ENCODE measurements at regions not wholly inside any gene's neighbourhood (a gene's known extent, or its start where the extent isn't known, plus 50 kb on each side); places are given as distances from the start of the nearest gene placed in this dataset.

DNA sequence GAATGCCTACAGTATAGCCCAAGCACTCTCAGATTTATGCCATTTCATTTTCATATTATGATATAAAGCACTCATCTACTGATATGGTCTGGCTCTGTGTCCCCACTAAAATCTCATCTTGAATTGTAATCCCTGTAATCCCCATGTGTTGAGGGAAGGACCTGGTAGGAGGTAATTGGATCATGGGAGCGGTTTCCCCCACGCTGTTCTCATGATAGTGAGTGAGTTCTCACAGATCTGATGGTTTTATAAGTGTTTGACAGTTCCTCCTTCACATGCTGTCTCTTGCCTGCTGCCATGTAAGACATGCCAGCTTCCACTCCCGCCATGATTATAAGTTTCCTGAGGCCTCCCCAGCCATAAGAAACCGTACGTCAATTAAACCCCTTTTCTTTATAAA lies 171.7 kb downstream of the OTOR start:
- BruUV-seq (replicated peaks), result no TSS peak
- DNase-seq (ENCODE audit: low read depth, low spot score), result no peak
- H3K4me1 ChIP-seq (ENCODE audit: control insufficient read depth, extremely low read depth, insufficient read depth, low read length), result no peaks in the 10 kb centered on the region
- H3K27me3 ChIP-seq (ENCODE audit: control insufficient read depth in 2 of 2, insufficient read depth in 2 of 2, low read length in 2 of 2), result no peaks in the 10 kb centered on the region
- H3K9ac ChIP-seq (replicated peaks; ENCODE audit: extremely low read depth, insufficient read depth, low read length), result no peak overlapping the region
- H3K9me3 ChIP-seq (replicated peaks; ENCODE audit: control insufficient read depth, insufficient read depth, low read length), result peaks cover 5% of the 10 kb centered on the region
- no peak overlapping the region for H2AFZ ChIP-seq (ENCODE audit: low read depth, low read length)
- no peaks in the 10 kb centered on the region for H4K20me1 ChIP-seq (replicated peaks; ENCODE audit: control insufficient read depth, extremely low read depth, insufficient read depth, low read length)
- no peak overlapping the region for H3K4me3 ChIP-seq (replicated peaks in 1 of 3; ENCODE audit: insufficient read depth in 1 of 3, low read depth in 1 of 3, low read length in 3 of 3)
- ChIA-PET CTCF (no interaction called here), POLR2A (no interaction called here)
- FAIRE-seq, result no peak
- no peaks in the 10 kb centered on the region for H3K36me3 ChIP-seq (ENCODE audit: control insufficient read depth in 2 of 2, extremely low read depth in 1 of 2, insufficient read depth in 2 of 2, low read length in 2 of 2)
- no peak overlapping the region for H3K27ac ChIP-seq (ENCODE audit: insufficient read depth, low read depth, low read length)
- intact Hi-C loops (cut with micrococcal nuclease) (no loop called here), dilution Hi-C loops (cut with MboI; ENCODE audit: extremely low pct_ligation_motif_present, low sequenced_read_pairs) (no loop called here)
- no peaks in the 10 kb centered on the region for H3K9me1 ChIP-seq (replicated peaks; ENCODE audit: control insufficient read depth, extremely low read depth, insufficient read depth, low read length)
- TF ChIP-seq GATA2 (IDR thresholded peaks at IDR 0.05; ENCODE audit: insufficient read depth, insufficient read length, low read depth, low read length), result no peak
- TF ChIP-seq FOS (IDR thresholded peaks at IDR 0.05; ENCODE audit: borderline replicate concordance, insufficient read depth, low read length), result no peak
- H3K79me2 ChIP-seq (ENCODE audit: control insufficient read depth, insufficient read depth, low read length), result no peaks in the 10 kb centered on the region
- no peak overlapping the region for H3K4me2 ChIP-seq (ENCODE audit: insufficient read depth, low read length)

DNA sequence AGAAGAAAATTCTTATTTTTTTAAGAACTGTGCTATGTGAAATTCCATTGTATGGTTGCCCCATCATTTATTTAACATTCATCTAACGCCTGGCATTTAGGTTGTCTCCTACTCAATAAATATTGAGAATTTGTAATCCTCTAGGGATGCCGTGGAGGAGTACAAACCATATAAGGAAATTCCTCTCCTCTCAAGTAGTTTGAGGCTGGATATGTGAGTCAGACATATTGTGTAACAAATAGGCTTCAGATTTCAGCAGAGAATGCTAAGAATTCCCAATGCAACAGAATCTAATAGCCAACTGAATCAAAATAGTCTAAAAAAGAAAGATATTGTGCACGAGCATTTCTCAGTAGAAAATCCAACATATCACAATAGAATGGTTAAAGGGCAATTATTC lies 174.7 kb downstream of the OTOR start:
- FAIRE-seq, result no peak
- peaks cover 6% of the 10 kb centered on the region for H3K9me3 ChIP-seq (replicated peaks; ENCODE audit: control insufficient read depth, insufficient read depth, low read length)
- no peak for DNase-seq (ENCODE audit: low read depth, low spot score)
- H3K4me2 ChIP-seq (ENCODE audit: insufficient read depth, low read length), result no peak overlapping the region
- BruUV-seq (replicated peaks), result no TSS peak
- H3K79me2 ChIP-seq (ENCODE audit: control insufficient read depth, insufficient read depth, low read length), result no peaks in the 10 kb centered on the region
- no peaks in the 10 kb centered on the region for H3K36me3 ChIP-seq (ENCODE audit: control insufficient read depth in 2 of 2, extremely low read depth in 1 of 2, insufficient read depth in 2 of 2, low read length in 2 of 2)
- ChIA-PET CTCF (no interaction called here), POLR2A (no interaction called here)
- no peak overlapping the region for H3K9ac ChIP-seq (replicated peaks; ENCODE audit: extremely low read depth, insufficient read depth, low read length)
- H2AFZ ChIP-seq (ENCODE audit: low read depth, low read length), result no peak overlapping the region
- no peak overlapping the region for H3K27ac ChIP-seq (ENCODE audit: insufficient read depth, low read depth, low read length)
- no peaks in the 10 kb centered on the region for H3K9me1 ChIP-seq (replicated peaks; ENCODE audit: control insufficient read depth, extremely low read depth, insufficient read depth, low read length)
- H3K4me3 ChIP-seq (replicated peaks in 1 of 3; ENCODE audit: insufficient read depth in 1 of 3, low read depth in 1 of 3, low read length in 3 of 3), result no peak overlapping the region
- H4K20me1 ChIP-seq (replicated peaks; ENCODE audit: control insufficient read depth, extremely low read depth, insufficient read depth, low read length), result no peaks in the 10 kb centered on the region
- H3K27me3 ChIP-seq (ENCODE audit: control insufficient read depth in 2 of 2, insufficient read depth in 2 of 2, low read length in 2 of 2), result no peaks in the 10 kb centered on the region
- TF ChIP-seq, protein P1, sequence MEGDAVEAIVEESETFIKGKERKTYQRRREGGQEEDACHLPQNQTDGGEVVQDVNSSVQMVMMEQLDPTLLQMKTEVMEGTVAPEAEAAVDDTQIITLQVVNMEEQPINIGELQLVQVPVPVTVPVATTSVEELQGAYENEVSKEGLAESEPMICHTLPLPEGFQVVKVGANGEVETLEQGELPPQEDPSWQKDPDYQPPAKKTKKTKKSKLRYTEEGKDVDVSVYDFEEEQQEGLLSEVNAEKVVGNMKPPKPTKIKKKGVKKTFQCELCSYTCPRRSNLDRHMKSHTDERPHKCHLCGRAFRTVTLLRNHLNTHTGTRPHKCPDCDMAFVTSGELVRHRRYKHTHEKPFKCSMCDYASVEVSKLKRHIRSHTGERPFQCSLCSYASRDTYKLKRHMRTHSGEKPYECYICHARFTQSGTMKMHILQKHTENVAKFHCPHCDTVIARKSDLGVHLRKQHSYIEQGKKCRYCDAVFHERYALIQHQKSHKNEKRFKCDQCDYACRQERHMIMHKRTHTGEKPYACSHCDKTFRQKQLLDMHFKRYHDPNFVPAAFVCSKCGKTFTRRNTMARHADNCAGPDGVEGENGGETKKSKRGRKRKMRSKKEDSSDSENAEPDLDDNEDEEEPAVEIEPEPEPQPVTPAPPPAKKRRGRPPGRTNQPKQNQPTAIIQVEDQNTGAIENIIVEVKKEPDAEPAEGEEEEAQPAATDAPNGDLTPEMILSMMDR (IDR thresholded peaks at IDR 0.05; ENCODE audit: extremely low read depth in 1 of 2, insufficient read depth in 1 of 2, low read depth in 1 of 2, low read length in 2 of 2), result no peak
- TF ChIP-seq, protein P2, sequence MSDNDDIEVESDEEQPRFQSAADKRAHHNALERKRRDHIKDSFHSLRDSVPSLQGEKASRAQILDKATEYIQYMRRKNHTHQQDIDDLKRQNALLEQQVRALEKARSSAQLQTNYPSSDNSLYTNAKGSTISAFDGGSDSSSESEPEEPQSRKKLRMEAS (IDR thresholded peaks at IDR 0.05; ENCODE audit: insufficient read depth, insufficient read length), result no peak
- TF ChIP-seq EZH2 (IDR thresholded peaks at IDR 0.05; ENCODE audit: borderline replicate concordance, low read depth, low read length, severe bottlenecking) (no peak), MYC (IDR thresholded peaks at IDR 0.05; ENCODE audit: low read depth, low read length) (no peak), POLR2A (IDR thresholded peaks at IDR 0.05; ENCODE audit: low read depth, low read length) (no peak), POLR2AphosphoS5 (IDR thresholded peaks at IDR 0.05; ENCODE audit: insufficient read depth, low read depth, low read length) (no peak), JUN (IDR thresholded peaks at IDR 0.05; ENCODE audit: borderline replicate concordance, insufficient read depth, insufficient read length, low read depth) (no peak), GATA2 (IDR thresholded peaks at IDR 0.05; ENCODE audit: insufficient read depth, insufficient read length, low read depth, low read length) (no peak), FOS (IDR thresholded peaks at IDR 0.05; ENCODE audit: borderline replicate concordance, insufficient read depth, low read length) (no peak)
- no peaks in the 10 kb centered on the region for H3K4me1 ChIP-seq (ENCODE audit: control insufficient read depth, extremely low read depth, insufficient read depth, low read length)
- intact Hi-C loops (cut with micrococcal nuclease), result no loop called here
- dilution Hi-C loops (cut with MboI; ENCODE audit: extremely low pct_ligation_motif_present, low sequenced_read_pairs), result no loop called here
